HCT116 (cell line): ENCODE measurements at regions not wholly inside any gene's neighbourhood (a gene's known extent, or its start where the extent isn't known, plus 50 kb on each side); places are given as distances from the start of the nearest gene placed in this dataset.

Experiments
- ATAC-seq: fragments of 200-7000 bp; cut with Tn5 transposase; 2 replicates; pipeline ENCODE4 v1.9.1; 2020; ENCODE audit warnings: mild to moderate bottlenecking, moderate library complexity
- BruUV-seq: library from RNA; stranded (reverse); fragments of 400-500 nt; replicated peaks from 2 replicates; lab custom pipeline; 2021; lab: Mats Ljungman, UMichigan
- CTCF ChIA-PET: fragments of 300-600 bp; sonication (Branson Sonifier 250); formaldehyde crosslinking; loops from one replicate; lab custom pipeline; 2021; ENCODE audit warnings: antibody characterized with exemption; lab: Charles Lee
- POLR2A ChIA-PET: fragments of 300-600, 350-600 bp; sonication (Branson Sonifier 250); formaldehyde crosslinking; loops from one replicate; lab custom pipeline; 2021; ENCODE audit warnings: antibody characterized with exemption; lab: Charles Lee
- RAD21 ChIA-PET, 2 experiments: fragments of 300-600 bp; sonication (Branson Sonifier 250); formaldehyde crosslinking; loops; one replicate each; lab custom pipeline; 2023; ENCODE audit warnings: low total read pairs in 2 of 2; ENCODE audit not compliant: uncharacterized antibody in 2 of 2, unreplicated experiment in 2 of 2, low non-redundant PET in 1 of 2; lab: Charles Lee
- DNase-seq: peaks from one replicate; pipeline ENCODE4 v3.0.0-alpha.2; 2010; ENCODE audit warnings: low read depth, low spot score
- H2AFZ ChIP-seq: fragments of 200-600 bp; shearing (Covaris generic), sonication (generic); 2 replicates; pipeline ENCODE4 v1.6.1; 2017; ENCODE audit warnings: low read depth, mixed run types, mixed read lengths, antibody characterized with exemption, low read length; ENCODE audit not compliant: poor library complexity, severe bottlenecking
- H3K27ac ChIP-seq: 2 replicates; pipeline ENCODE4 v1.5.1; 2012; ENCODE audit warnings: low read depth, low read length
- H3K27me3 ChIP-seq: fragments of 200-600 bp; sonication (generic); 2 replicates; pipeline ENCODE4 v1.6.1; 2016; ENCODE audit warnings: mixed run types, low read length, mixed read lengths; ENCODE audit not compliant: insufficient read depth
- H3K36me3 ChIP-seq, 2 experiments: fragments of 200-500 bp in 1 of 2; fragments of 200-600 bp in 1 of 2; sonication (Bioruptor generic) in 1 of 2; sonication (generic) in 1 of 2; 2 replicates each; pipeline versions ENCODE4 v1.5.1 to v1.6.1; 2014 to 2016; ENCODE audit warnings: low read length in 2 of 2, inconsistent platforms in 1 of 2, mixed read lengths in 1 of 2, mixed run types in 1 of 2; ENCODE audit not compliant: insufficient read depth in 2 of 2, control insufficient read depth in 1 of 2
- H3K4me1 ChIP-seq, 2 experiments: fragments of 200-600 bp in 1 of 2; sonication (generic) in 1 of 2; 2 replicates each; pipeline versions ENCODE4 v1.5.1 to v1.6.1; 2012 to 2017; ENCODE audit warnings: low read length in 2 of 2, inconsistent platforms in 1 of 2, mild to moderate bottlenecking in 1 of 2, mixed read lengths in 1 of 2, mixed run types in 1 of 2, moderate library complexity in 1 of 2; ENCODE audit not compliant: insufficient read depth in 2 of 2, control insufficient read depth in 1 of 2
- H3K4me2 ChIP-seq: fragments of 200-600 bp; sonication (generic); 2 replicates; pipeline ENCODE4 v1.6.1; 2017; ENCODE audit warnings: mixed run types, low read length, mixed read lengths
- H3K4me3 ChIP-seq, 2 experiments: fragments of 200-600 bp in 1 of 2; sonication (generic) in 1 of 2; replicated peaks in 1 of 2; 2 replicates each; pipeline ENCODE4 v1.5.1; 2011 to 2016; ENCODE audit warnings: low read length in 2 of 2, control low read depth in 1 of 2, low read depth in 1 of 2, mild to moderate bottlenecking in 1 of 2, mixed read lengths in 1 of 2, mixed run types in 1 of 2
- H3K79me2 ChIP-seq: fragments of 200-600 bp; sonication (generic); 2 replicates; pipeline ENCODE4 v1.6.1; 2017; ENCODE audit warnings: mild to moderate bottlenecking, mixed run types, low read length, moderate library complexity, mixed read lengths; ENCODE audit not compliant: insufficient read depth
- H3K9ac ChIP-seq: fragments of 200-600 bp; sonication (generic); 2 replicates; pipeline ENCODE4 v1.6.1; 2016; ENCODE audit warnings: low read length, mixed read lengths
- H3K9me2 ChIP-seq: fragments of 200-600 bp; sonication (generic), shearing (Covaris generic); 2 replicates; pipeline ENCODE4 v1.6.1; 2017; ENCODE audit warnings: mixed run types, mild to moderate bottlenecking, moderate library complexity; ENCODE audit not compliant: insufficient read depth
- H3K9me3 ChIP-seq, 2 experiments: fragments of 200-500 bp in 1 of 2; fragments of 200-600 bp in 1 of 2; sonication (Bioruptor generic) in 1 of 2; sonication (generic) in 1 of 2; 2 replicates each; pipeline ENCODE4 v1.6.1; 2014 to 2017; ENCODE audit warnings: low read length in 2 of 2, mixed read lengths in 2 of 2, inconsistent platforms in 1 of 2, low read depth in 1 of 2, mild to moderate bottlenecking in 1 of 2, mixed run types in 1 of 2, moderate library complexity in 1 of 2; ENCODE audit not compliant: control insufficient read depth in 1 of 2, insufficient read depth in 1 of 2
- H4K20me1 ChIP-seq: fragments of 200-600 bp; sonication (generic), shearing (Covaris generic); 2 replicates; pipeline ENCODE4 v1.6.1; 2017; ENCODE audit warnings: mixed run types, mild to moderate bottlenecking, moderate library complexity; ENCODE audit not compliant: insufficient read depth
- CBX3 ChIP-seq: IDR thresholded peaks from 2 replicates; pipeline ENCODE4 v1.6.1; 2012; ENCODE audit warnings: low read depth
- CTCF ChIP-seq, 3 experiments: fragments of 200-600 bp in 1 of 3; sonication (generic) in 1 of 3; IDR thresholded peaks in 2 of 3; conservative IDR thresholded peaks in 1 of 3; 2 replicates each; pipeline ENCODE4 v1.5.1; 2012 to 2017; ENCODE audit warnings: low read depth in 2 of 3, low read length in 2 of 3, antibody characterized with exemption in 1 of 3, borderline replicate concordance in 1 of 3, control low read depth in 1 of 3, mild to moderate bottlenecking in 1 of 3, mixed read lengths in 1 of 3, mixed run types in 1 of 3, moderate library complexity in 1 of 3; ENCODE audit not compliant: insufficient read depth in 1 of 3
- EGR1 ChIP-seq: IDR thresholded peaks from 2 replicates; pipeline ENCODE4 v1.6.1; 2012; ENCODE audit warnings: low read depth
- EZH2phosphoT487 ChIP-seq: fragments of 200-600 bp; IDR thresholded peaks from 2 replicates; pipeline ENCODE4 v1.6.1; 2018; ENCODE audit warnings: antibody characterized with exemption, borderline replicate concordance
- FOSL1 ChIP-seq: IDR thresholded peaks from 2 replicates; pipeline ENCODE4 v1.6.1; 2012; ENCODE audit warnings: low read depth
- POLR2A ChIP-seq: IDR thresholded peaks from 2 replicates; pipeline ENCODE4 v1.7.0; 2011; ENCODE audit warnings: borderline replicate concordance; ENCODE audit not compliant: insufficient read depth, insufficient read length; ENCODE audit errors: extremely low read depth
- POLR2AphosphoS5 ChIP-seq: IDR thresholded peaks from 2 replicates; pipeline ENCODE4 v1.6.1; 2011; ENCODE audit warnings: mild to moderate bottlenecking, low read depth, low read length, moderate library complexity
- SIN3A ChIP-seq: IDR thresholded peaks from 2 replicates; pipeline ENCODE4 v1.6.1; 2012; ENCODE audit warnings: low read depth
- SRF ChIP-seq: IDR thresholded peaks from 2 replicates; pipeline ENCODE4 v1.6.1; 2012; ENCODE audit warnings: low read depth
- YY1 ChIP-seq: IDR thresholded peaks from 2 replicates; pipeline ENCODE4 v1.6.1; 2011; ENCODE audit warnings: low read length, low read depth, moderate library complexity, mild to moderate bottlenecking; ENCODE audit not compliant: insufficient replicate concordance; ENCODE audit errors: extremely low read depth
- ZFX ChIP-seq: fragments of 450-650 bp; IDR thresholded peaks from 2 replicates; pipeline ENCODE4 v1.6.1; 2017
- intact Hi-C: fragments of 100-400 bp; cut with micrococcal nuclease; formaldehyde crosslinking; loops from 2 replicates; pipeline ENCODE4 v1.10.0; 2022
- TF ChIP-seq, protein P1 (sequence below): IDR thresholded peaks from 2 replicates; pipeline ENCODE4 v1.6.1; 2012
- TF ChIP-seq, protein P2 (sequence below): IDR thresholded peaks from 2 replicates; pipeline ENCODE4 v1.6.1; 2012; ENCODE audit warnings: low read depth

GRCh38 chr4:104905065-104905464, 241.6 kb upstream of the TET2 start:
- ChIA-PET POLR2A (interaction anchor here (0.7 kb wide), 1 partner anchor 345 kb away, joined by 3 read pairs; no protein-coding TSS in a partner anchor), CTCF (no interaction called here), RAD21 (no interaction called here)
- H3K9ac ChIP-seq: no peak overlapping the region
- no peak overlapping the region for H3K4me3 ChIP-seq
- no peaks in the 10 kb centered on the region for H3K79me2 ChIP-seq
- no TSS peak for BruUV-seq
- no peaks in the 10 kb centered on the region for H4K20me1 ChIP-seq
- DNase-seq: no peak
- H3K4me1 ChIP-seq: no peaks in the 10 kb centered on the region
- no peaks in the 10 kb centered on the region for H3K9me2 ChIP-seq
- no peak overlapping the region for H2AFZ ChIP-seq
- ATAC-seq: no peak
- intact Hi-C loops: no loop called here
- TF ChIP-seq FOSL1: no peak
- no peak for TF ChIP-seq CBX3
- no peak for TF ChIP-seq POLR2AphosphoS5
- no peak for TF ChIP-seq POLR2A
- TF ChIP-seq, protein P1, sequence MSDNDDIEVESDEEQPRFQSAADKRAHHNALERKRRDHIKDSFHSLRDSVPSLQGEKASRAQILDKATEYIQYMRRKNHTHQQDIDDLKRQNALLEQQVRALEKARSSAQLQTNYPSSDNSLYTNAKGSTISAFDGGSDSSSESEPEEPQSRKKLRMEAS: no peak
- TF ChIP-seq CTCF (IDR thresholded peaks at IDR 0.05 in 2 of 3, conservative IDR thresholded peaks at IDR 0.05 in 1 of 3; ENCODE audit: borderline replicate concordance in 1 of 3, insufficient read depth in 1 of 3, low read depth in 2 of 3, low read length in 2 of 3): no peak
- TF ChIP-seq YY1: no peak
- no peak for TF ChIP-seq SRF
- TF ChIP-seq, protein P2, sequence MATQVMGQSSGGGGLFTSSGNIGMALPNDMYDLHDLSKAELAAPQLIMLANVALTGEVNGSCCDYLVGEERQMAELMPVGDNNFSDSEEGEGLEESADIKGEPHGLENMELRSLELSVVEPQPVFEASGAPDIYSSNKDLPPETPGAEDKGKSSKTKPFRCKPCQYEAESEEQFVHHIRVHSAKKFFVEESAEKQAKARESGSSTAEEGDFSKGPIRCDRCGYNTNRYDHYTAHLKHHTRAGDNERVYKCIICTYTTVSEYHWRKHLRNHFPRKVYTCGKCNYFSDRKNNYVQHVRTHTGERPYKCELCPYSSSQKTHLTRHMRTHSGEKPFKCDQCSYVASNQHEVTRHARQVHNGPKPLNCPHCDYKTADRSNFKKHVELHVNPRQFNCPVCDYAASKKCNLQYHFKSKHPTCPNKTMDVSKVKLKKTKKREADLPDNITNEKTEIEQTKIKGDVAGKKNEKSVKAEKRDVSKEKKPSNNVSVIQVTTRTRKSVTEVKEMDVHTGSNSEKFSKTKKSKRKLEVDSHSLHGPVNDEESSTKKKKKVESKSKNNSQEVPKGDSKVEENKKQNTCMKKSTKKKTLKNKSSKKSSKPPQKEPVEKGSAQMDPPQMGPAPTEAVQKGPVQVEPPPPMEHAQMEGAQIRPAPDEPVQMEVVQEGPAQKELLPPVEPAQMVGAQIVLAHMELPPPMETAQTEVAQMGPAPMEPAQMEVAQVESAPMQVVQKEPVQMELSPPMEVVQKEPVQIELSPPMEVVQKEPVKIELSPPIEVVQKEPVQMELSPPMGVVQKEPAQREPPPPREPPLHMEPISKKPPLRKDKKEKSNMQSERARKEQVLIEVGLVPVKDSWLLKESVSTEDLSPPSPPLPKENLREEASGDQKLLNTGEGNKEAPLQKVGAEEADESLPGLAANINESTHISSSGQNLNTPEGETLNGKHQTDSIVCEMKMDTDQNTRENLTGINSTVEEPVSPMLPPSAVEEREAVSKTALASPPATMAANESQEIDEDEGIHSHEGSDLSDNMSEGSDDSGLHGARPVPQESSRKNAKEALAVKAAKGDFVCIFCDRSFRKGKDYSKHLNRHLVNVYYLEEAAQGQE: no peak
- TF ChIP-seq EGR1: no peak
- TF ChIP-seq SIN3A: no peak
- no peak for TF ChIP-seq EZH2phosphoT487
- no peak for TF ChIP-seq ZFX
- no peaks in the 10 kb centered on the region for H3K27me3 ChIP-seq
- no peak overlapping the region for H3K4me2 ChIP-seq
- no peak overlapping the region for H3K27ac ChIP-seq
- no peaks in the 10 kb centered on the region for H3K36me3 ChIP-seq
- no peaks in the 10 kb centered on the region for H3K9me3 ChIP-seq
